Globus pallidus (tissue), 1 donor: ENCODE measurements at regions not wholly inside any gene's neighbourhood (a gene's known extent, or its start where the extent isn't known, plus 50 kb on each side); places are given as distances from the start of the nearest gene placed in this dataset.
"Not testable (repeated sequence)": the region's sequence is repeated elsewhere in the genome, so short reads cannot be mapped to it uniquely, and the experiment has no call there.

Source experiments
- DNase-seq: peaks from one replicate; pipeline ENCODE4 v3.0.0-alpha.2; 2015; ENCODE audit warnings: low spot score

GRCh38 chr12:107144441-107144840, 51.1 kb upstream of the CRY1 start:
- DNase-seq: no peak

GRCh38 chr12:107144990-107145389, 51.6 kb upstream of the CRY1 start:
- no peak for DNase-seq

GRCh38 chr12:107145397-107145796, 52.0 kb upstream of the CRY1 start:
- no peak for DNase-seq

- DNase-seq: no peak
These were observed 54.8 kb upstream of the CRY1 start for GRCh38 chr12:107148107-107148506.

- DNase-seq: no peak
These were observed 59.0 kb upstream of the CRY1 start for GRCh38 chr12:107152315-107152714.

GRCh38 chr12:107159384-107159900, 66.1 kb upstream of the CRY1 start:
- no peak for DNase-seq

GRCh38 chr12:107163413-107163812, 70.1 kb upstream of the CRY1 start:
- no peak for DNase-seq

- DNase-seq: no peak
These were observed 71.0 kb upstream of the CRY1 start for GRCh38 chr12:107164392-107164791.

- no peak for DNase-seq
These were observed 72.2 kb upstream of the CRY1 start for GRCh38 chr12:107165581-107165980.

GRCh38 chr12:107167756-107168155, 74.4 kb upstream of the CRY1 start:
- no peak for DNase-seq

GRCh38 chr12:107169200-107169599, 75.9 kb upstream of the CRY1 start:
- no peak for DNase-seq

- no peak for DNase-seq
These were observed 85.4 kb upstream of the CRY1 start for GRCh38 chr12:107178776-107179175.

GRCh38 chr12:107179871-107180270, 86.5 kb upstream of the CRY1 start:
- DNase-seq: no peak

- no peak for DNase-seq
These were observed 86.9 kb upstream of the CRY1 start for GRCh38 chr12:107180272-107180671.

GRCh38 chr12:107184359-107184930, 91.1 kb upstream of the CRY1 start:
- no peak for DNase-seq

GRCh38 chr12:107196681-107197080, 103.3 kb upstream of the CRY1 start:
- no peak for DNase-seq

- no peak for DNase-seq
These were observed 107.0 kb upstream of the CRY1 start for GRCh38 chr12:107200394-107200793.

- DNase-seq: no peak
These were observed 114.7 kb upstream of the CRY1 start for GRCh38 chr12:107207931-107208525.

GRCh38 chr12:107209700-107210099, 116.4 kb upstream of the CRY1 start:
- not testable (repeated sequence) for DNase-seq

GRCh38 chr12:107214373-107214773, 121.0 kb upstream of the CRY1 start:
- DNase-seq: not testable (repeated sequence)

- not testable (repeated sequence) for DNase-seq
These were observed 123.1 kb upstream of the CRY1 start for GRCh38 chr12:107216411-107216810.

- DNase-seq: no peak
These were observed 126.0 kb upstream of the CRY1 start for GRCh38 chr12:107219301-107219700.

- no peak for DNase-seq
These were observed 128.6 kb upstream of the CRY1 start for GRCh38 chr12:107221913-107222312.

- no peak for DNase-seq
These were observed 130.5 kb upstream of the CRY1 start for GRCh38 chr12:107223821-107224220.
